ENCODE measurements at regions not wholly inside any gene's neighbourhood (a gene's known extent, or its start where the extent isn't known, plus 50 kb on each side); places are given as distances from the start of the nearest gene placed in this dataset.
A peak's percentile ranks its signal among the peaks of the same experiment; 100 is the strongest.

DNA sequence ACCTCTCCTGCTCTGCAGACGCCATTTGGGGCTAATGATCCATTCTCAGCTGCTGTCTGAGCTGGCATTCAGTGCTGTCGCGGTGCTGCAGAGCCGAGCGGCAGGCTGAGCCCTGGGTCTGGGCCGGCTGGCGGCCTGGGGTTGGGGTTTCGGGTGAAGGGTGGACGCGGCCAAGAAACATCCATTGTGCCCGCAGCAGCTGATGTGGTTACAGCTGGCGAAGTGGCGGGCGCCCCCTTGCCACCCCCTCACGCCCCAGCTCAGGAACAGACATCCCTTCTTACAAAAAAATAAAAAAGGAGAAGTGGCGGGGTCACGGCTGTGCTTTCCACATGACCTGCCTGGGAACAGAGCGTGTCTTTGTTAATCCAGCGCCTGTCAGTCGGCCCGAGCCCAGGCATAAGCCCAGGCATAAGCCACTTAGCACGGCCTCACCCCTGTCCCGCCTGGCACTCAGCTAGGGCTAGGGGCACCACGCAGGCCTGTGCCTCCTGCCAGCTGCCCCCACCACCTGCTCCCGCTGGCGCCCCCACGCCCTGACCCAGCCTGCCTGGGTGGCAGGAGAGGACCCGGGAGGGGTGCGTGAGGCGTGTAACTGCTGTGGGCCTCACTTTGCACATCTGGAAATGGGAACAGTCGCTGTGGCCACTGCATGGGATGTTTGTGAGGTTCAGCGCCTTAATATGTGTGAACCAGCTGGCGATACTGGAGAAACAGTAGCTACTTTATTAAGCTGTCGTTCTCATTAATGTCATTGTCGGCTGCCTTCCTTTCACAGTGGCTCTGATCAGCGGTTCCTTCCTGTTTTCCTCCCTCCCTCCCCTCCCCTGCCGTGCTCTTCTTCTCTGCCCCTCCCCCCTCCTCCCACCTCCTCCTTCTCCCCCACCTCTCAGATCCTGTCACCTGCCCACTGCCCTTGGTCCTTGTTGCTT, 197.7 kb upstream of the CIBAR2 start:
- peak; percentile 93 for DNase-seq (ENCODE audit: low read depth)
- H3K4me3 ChIP-seq (ENCODE audit: low read length) = no peak overlapping the region

DNA sequence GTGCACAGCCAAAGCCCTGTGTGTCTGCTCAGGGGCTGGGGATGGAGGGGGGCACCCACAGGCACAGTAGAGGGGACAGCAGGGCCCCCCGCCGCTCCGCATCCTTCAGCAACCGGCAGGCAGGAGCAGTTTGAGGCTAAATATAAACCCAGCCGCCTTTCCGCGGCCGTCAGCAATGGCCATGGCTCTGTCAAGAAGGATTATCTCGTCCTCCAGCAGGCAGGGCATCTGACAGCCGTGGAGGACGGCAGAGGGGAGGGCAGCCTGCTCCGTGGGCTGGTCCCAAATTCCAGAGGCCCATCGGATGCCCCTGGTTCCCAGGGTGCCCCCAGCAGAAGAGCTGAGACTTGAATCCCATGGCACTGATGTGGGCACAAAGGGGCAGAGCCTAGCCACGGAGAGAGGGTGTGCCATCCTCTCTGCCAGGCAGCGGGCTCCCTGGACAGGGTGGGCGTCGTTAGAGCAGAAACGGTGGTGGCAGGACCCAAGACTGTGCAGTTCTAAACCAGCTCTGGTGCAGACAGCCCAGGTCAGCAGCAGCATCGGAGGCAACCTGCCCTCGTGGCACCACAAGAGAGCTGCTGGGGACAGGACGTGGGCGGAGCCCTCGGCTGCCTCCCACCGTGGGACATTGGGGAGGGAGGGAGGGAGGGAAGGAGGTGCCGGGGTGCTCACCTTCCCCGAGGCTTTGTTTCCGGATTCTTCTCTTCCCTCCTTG, 198.8 kb upstream of the CIBAR2 start:
- H3K4me3 ChIP-seq (ENCODE audit: low read length) = no peak overlapping the region
- DNase-seq (ENCODE audit: low read depth) = no peak
- TF ChIP-seq, protein P1, sequence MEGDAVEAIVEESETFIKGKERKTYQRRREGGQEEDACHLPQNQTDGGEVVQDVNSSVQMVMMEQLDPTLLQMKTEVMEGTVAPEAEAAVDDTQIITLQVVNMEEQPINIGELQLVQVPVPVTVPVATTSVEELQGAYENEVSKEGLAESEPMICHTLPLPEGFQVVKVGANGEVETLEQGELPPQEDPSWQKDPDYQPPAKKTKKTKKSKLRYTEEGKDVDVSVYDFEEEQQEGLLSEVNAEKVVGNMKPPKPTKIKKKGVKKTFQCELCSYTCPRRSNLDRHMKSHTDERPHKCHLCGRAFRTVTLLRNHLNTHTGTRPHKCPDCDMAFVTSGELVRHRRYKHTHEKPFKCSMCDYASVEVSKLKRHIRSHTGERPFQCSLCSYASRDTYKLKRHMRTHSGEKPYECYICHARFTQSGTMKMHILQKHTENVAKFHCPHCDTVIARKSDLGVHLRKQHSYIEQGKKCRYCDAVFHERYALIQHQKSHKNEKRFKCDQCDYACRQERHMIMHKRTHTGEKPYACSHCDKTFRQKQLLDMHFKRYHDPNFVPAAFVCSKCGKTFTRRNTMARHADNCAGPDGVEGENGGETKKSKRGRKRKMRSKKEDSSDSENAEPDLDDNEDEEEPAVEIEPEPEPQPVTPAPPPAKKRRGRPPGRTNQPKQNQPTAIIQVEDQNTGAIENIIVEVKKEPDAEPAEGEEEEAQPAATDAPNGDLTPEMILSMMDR (conservative IDR thresholded peaks at IDR 0.05; ENCODE audit: low read depth, low read length) = no peak

More for the DNA sequence above, 197.7 kb upstream of the CIBAR2 start:
- TF ChIP-seq, protein P1 (conservative IDR thresholded peaks at IDR 0.05; ENCODE audit: low read depth, low read length) = no peak

DNA sequence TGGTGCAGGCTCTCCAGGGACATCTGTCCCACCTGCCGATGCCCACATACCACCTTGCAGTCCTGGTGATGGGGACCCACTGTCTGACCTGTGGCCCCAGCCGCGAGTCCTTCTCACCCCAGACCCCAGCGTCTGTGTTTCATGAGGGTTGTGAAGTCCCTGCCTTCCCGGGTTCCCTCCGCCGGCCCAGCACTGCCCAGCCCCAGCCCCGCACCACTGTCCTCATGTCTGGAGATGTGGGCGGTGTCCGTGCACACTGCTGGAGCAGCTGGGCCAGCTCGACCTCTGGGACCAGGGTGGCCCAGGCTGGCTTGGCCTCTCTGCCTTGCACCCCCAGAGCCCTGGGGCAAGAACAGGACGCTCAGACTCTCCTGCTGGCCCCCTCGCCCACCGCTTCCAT, 199.5 kb upstream of the CIBAR2 start:
- TF ChIP-seq, protein P1 (conservative IDR thresholded peaks at IDR 0.05; ENCODE audit: low read depth, low read length) = no peak
- DNase-seq (ENCODE audit: low read depth) = no peak
- no peak overlapping the region for H3K4me3 ChIP-seq (ENCODE audit: low read length)

DNA sequence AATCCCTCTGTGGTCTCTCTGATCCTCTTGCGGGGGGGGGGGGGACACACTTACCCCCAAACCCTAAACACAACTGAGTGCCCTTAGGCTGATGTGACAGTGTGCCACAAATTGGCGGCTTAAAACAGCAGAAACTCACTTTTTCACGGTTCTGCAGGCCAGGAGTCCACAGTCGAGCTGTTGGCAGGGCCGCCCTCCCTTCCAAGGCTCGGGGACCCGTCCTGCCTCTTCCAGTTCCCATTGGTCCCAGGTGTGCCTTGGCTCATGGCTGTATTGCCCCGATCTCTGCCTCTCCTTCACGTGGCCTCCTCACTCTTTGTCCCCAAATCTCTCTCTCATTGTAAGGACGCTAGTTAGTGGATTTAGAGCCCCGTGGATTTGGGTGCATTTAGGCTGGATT, 199.9 kb upstream of the CIBAR2 start:
- TF ChIP-seq, protein P1 (conservative IDR thresholded peaks at IDR 0.05; ENCODE audit: low read depth, low read length) = no peak
- no peak for DNase-seq (ENCODE audit: low read depth)
- H3K4me3 ChIP-seq (ENCODE audit: low read length) = no peak overlapping the region

DNA sequence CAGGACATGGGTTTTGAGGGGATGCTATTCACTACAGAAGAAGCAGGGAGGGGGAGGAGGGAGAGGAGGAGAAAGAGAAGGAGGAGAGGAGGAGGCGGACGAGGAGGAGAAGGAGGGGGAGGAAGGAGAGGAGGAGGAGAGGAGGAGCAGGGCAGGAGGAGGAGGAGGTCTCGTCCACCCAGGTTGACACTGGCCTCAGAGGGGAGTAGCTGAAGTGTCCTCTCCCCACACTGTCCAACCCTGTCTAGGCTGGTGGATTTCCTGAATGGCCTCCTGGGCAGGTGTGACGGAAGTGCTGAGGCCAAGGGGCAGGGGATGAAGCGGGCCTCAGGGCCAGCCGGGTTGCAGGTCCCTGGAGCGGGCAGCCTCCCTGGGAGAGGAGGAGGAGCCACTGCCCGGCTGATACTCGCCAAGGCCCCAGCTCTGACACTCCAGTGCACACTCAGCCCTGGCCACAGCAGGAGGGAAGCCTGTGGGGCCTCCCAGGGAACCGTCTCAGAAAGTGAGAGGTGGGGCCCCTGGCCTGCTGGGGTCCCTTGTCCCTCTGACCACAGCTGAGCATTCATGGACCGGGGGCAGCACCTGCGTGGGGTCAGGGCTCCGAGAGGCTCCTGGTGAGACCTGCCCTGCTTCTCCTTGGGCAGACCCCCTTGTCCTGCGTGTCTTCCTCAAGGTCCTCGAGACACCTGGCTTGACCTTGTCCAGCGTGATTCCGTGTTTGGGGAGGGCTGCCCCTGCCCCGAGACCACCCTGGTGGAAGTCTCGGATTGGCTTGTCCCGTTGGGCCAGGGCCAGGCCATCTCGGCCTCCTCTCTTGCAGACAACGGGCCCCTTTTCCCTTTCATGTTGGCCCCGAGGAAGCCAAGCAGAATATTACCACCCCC, 200.6 kb upstream of the CIBAR2 start:
- H3K4me3 ChIP-seq (ENCODE audit: low read length) = no peak overlapping the region
- TF ChIP-seq, protein P1 (conservative IDR thresholded peaks at IDR 0.05; ENCODE audit: low read depth, low read length) = no peak
- no peak for DNase-seq (ENCODE audit: low read depth)

DNA sequence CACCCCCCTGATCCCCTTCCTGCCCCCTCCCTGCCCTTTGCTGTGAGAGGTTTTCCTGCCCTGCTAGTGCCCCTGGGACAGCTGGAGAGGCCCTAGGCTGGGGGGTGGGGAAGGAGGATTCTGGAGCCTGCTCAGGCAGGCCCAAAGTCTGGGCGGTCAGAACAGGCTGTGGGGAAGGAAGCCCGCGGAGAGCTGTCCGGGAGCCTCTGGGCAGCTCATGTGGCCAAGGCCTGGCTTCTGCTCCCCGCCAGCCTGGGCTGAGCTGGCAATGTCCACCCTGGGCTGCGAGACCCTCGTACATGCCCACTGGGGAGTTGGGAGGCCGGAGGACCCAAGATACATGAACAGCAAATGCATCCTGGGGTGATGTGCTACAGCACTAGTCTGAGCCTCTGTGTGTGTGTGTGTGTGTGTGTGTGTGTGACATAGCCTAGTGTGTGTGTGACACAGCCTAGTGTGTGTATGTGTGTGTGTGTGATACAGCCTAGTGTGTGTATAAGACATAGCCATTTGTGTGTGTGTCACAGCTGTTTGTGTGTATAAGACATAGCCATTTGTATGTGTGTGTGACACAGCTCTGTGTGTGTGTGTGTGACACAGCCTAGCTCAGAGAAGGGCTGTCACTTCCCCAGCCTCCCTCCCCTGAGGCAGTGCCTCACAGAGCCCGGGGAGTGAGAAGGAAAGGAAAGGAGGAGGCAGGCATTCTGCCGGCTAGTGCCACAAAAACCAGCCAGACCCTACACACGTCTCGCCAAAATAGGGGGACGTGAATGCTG, 201.4 kb upstream of the CIBAR2 start:
- no peak overlapping the region for H3K4me3 ChIP-seq (ENCODE audit: low read length)
- DNase-seq (ENCODE audit: low read depth) = no peak
- TF ChIP-seq, protein P1 (conservative IDR thresholded peaks at IDR 0.05; ENCODE audit: low read depth, low read length) = no peak
